HL-60/S4 treated with phorbol 12-myristate 13-acetate at 8.2 ng/mL for 4 days and 3 days (cell line): ENCODE measurements at regions not wholly inside any gene's neighbourhood (a gene's known extent, or its start where the extent isn't known, plus 50 kb on each side); places are given as distances from the start of the nearest gene placed in this dataset.

Experiments
- in situ Hi-C: fragments of 300-500 bp; cut with MboI; formaldehyde crosslinking; loops from 2 replicates; pipeline ENCODE4 v1.15.0; 2022; ENCODE audit warnings: low sequenced_read_pairs

- in situ Hi-C loops = no loop called here
Measured at GRCh38 chrX:54615109-54615508, 85.1 kb downstream of the GNL3L start.

GRCh38 chrX:54633641-54634040 is 103.6 kb downstream of the GNL3L start:
- in situ Hi-C loops = loop anchor here (25.0 kb wide), 1 partner anchor 179 kb away; the partner anchor contains the start of gene MAGED2

- in situ Hi-C loops = loop anchor here (25.0 kb wide), 1 partner anchor 173 kb away; the partner anchor contains the start of gene MAGED2
Measured at GRCh38 chrX:54639018-54639345, 109.0 kb downstream of the GNL3L start.

- in situ Hi-C loops = loop anchor here (25.0 kb wide), 1 partner anchor 173 kb away; the partner anchor contains the start of gene MAGED2
Measured at GRCh38 chrX:54639346-54640102, 109.5 kb downstream of the GNL3L start.

DNA sequence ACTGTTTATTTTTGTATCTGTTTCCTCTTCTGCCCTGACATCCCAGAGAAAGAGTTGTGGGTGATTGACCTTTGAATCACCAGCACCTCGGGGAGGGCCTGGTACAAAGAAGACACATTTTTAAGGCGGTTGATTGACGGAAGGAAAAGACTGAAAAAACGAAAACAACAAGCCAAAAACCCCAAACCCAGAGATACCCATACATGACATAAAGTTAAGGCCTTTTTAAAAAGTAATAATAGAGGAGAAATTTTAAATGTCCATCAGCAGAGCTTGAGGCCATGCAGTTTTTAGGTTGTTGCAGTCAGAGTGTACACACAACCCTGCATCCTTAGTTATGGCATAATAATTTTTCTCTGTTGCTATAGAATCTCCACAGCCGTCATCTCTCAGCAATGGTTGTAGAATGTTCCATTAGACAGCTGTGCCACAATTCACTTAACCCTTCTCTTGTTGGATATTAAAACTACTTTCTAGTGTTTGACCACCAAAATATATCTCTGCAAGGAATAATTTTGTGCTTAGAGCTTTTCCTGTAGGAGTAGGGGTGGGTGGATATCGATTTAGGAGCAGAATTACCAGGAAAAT is 110.2 kb downstream of the GNL3L start:
- in situ Hi-C loops = loop anchor here (25.0 kb wide), 1 partner anchor 172 kb away; the partner anchor contains the start of gene MAGED2

DNA sequence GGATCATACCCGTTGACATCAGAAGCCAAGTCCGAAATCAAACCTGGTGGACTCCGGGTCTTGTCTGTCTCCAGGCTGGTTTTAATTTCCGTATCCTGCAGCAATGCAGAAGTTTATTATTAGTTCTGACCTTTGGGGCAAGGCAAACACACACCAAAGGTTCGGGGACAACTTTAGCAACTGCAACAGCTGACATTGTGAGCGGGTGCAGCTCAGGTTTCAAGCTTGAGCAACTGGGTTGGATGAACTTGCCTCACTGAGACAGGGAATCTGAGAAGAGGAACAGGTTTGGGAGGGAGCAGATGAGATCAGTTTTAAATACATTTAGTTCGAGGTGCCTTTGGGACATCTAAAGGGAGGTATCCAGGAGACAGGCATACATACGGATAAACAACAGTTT is 110.7 kb downstream of the GNL3L start:
- in situ Hi-C loops = loop anchor here (25.0 kb wide), 1 partner anchor 172 kb away; the partner anchor contains the start of gene MAGED2

GRCh38 chrX:54641530-54641929 is 111.5 kb downstream of the GNL3L start:
- in situ Hi-C loops = loop anchor here (25.0 kb wide), 1 partner anchor 171 kb away; the partner anchor contains the start of gene MAGED2

- in situ Hi-C loops = loop anchor here (25.0 kb wide), 1 partner anchor 165 kb away; the partner anchor contains the start of gene MAGED2
Measured at GRCh38 chrX:54647607-54648006, 117.6 kb downstream of the GNL3L start.

DNA sequence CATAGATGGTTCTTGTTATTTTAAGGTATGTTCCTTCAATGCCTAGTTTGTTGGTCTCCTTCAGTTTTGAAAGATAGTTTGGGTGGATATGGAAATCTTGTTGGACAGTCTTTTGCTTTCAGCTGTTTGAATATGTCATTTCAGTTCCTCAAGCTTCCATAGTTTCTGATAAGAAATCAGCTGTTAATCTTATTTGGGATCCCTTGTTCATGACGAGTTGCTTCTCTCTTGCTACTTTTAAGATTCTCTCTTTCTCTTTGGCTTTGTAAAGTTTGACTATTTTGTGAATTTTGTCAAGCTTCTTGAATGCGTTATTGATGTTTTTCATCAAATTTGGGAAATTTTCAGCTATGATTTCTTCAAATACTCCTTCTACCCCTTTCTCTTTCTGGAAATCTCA is 129.5 kb downstream of the GNL3L start:
- in situ Hi-C loops = no loop called here

DNA sequence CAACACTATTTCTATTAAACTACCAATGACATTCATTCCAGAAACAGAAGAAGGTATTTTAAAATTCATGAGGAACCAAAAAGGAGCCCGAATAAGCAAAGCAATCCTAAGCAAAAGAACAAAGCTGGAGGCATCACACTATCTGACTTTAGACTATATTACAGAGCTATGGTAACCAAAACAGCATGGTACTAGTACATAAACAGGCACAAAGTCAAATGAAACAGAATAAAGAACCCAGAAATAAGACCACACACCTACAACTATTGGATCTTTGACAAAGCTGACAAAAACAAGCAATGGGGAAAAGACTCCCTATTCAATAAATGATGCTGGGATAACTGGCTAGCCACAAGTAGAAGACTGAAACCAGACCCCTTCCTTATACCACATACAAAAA is 122.3 kb downstream of the ITIH6 start:
- in situ Hi-C loops = no loop called here

DNA sequence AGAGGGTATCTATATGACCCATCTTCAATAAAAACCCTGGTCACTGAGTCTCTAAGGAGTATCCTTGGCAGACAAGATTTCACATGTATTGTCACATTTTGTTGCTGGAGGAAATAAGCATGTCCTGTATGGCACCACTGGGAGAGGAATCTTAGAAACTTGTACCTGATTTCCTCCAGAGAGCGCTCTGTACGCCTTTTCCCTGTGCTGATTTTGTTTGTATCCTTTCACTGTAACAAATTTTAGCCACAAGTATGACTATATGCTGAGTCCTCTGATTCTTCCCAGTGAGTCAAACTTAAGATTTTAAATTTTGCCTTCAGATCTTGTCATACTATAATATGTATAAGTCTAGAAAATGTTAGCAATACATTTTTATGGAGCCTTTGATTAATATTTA is 102.8 kb downstream of the ITIH6 start:
- in situ Hi-C loops = no loop called here

- in situ Hi-C loops = no loop called here
Measured at GRCh38 chrX:54695816-54696487, 102.1 kb downstream of the ITIH6 start.
